Stomach (tissue), 8 donors: ENCODE measurements at regions not wholly inside any gene's neighbourhood (a gene's known extent, or its start where the extent isn't known, plus 50 kb on each side); places are given as distances from the start of the nearest gene placed in this dataset.
A peak's percentile ranks its signal among the peaks of the same experiment; 100 is the strongest.

Source experiments
- DNase-seq, 2 donors: peaks; one replicate each; pipeline versions ENCODE4 v3.0.0 to v3.0.0-alpha.2; 2013 to 2019
- H3K27ac ChIP-seq, 5 donors: fragments of 200-600 bp in 4 of 5; sonication (generic) in 4 of 5; one replicate each; pipeline ENCODE4 v1.5.1; 2013 to 2019; ENCODE audit warnings: mild to moderate bottlenecking in 1 of 5, moderate library complexity in 1 of 5
- H3K27me3 ChIP-seq, 3 donors: fragments of 200-600 bp; sonication (generic); one replicate each; pipeline ENCODE4 v1.5.1; 2017 to 2019; ENCODE audit warnings: mixed run types in 1 of 3
- H3K36me3 ChIP-seq, 4 donors: fragments of 200-600 bp; sonication (generic); 1 replicate in 3 of 4; 2 replicates in 1 of 4; pipeline ENCODE4 v1.5.1; 2016 to 2019
- H3K4me1 ChIP-seq, 4 donors: fragments of 200-600 bp; sonication (generic); one replicate each; pipeline ENCODE4 v1.5.1; 2016 to 2019
- H3K4me3 ChIP-seq, 4 donors: fragments of 200-600 bp; sonication (generic) in 3 of 4; one replicate each; pipeline ENCODE4 v1.5.1; 2016 to 2019; ENCODE audit warnings: mild to moderate bottlenecking in 1 of 4
- H3K9me3 ChIP-seq, 4 donors: fragments of 200-600 bp; sonication (generic); one replicate each; pipeline ENCODE4 v1.5.1; 2016 to 2019
- CTCF ChIP-seq, 7 experiments: fragments of 450-650 bp in 4 of 7; fragments of 200-600 bp in 3 of 7; sonication (generic) in 3 of 7; IDR thresholded peaks; one replicate each; pipeline ENCODE4 v1.5.1; 2016 to 2019; ENCODE audit warnings: antibody characterized with exemption in 7 of 7, control low read depth in 2 of 7, mild to moderate bottlenecking in 1 of 7
- EP300 ChIP-seq: sonication (generic); formaldehyde crosslinking; IDR thresholded peaks from one replicate; pipeline ENCODE4 v1.6.1; 2017; ENCODE audit warnings: antibody characterized with exemption
- POLR2A ChIP-seq, 4 donors: fragments of 450-650 bp; IDR thresholded peaks; one replicate each; pipeline ENCODE4 v1.6.1; 2016; ENCODE audit warnings: antibody characterized with exemption in 4 of 4, control low read depth in 2 of 4, mild to moderate bottlenecking in 1 of 4, moderate library complexity in 1 of 4
- POLR2AphosphoS5 ChIP-seq, 3 donors: sonication (generic); formaldehyde crosslinking; IDR thresholded peaks; one replicate each; pipeline ENCODE4 v1.6.1; 2016; ENCODE audit warnings: antibody characterized with exemption in 3 of 3
- WGBS, 5 donors: extraction: QIAGEN DNeasy Blood & Tissue Kit in 3 of 5; methylation state at CpG; one replicate each; pipeline versions ENCODE4 v1.1.5 to v1.1.7; 2013 to 2018; 5-methylcytosine and 5-hydroxymethylcytosine counted together
- intact Hi-C: fragments of 100-400 bp; cut with DNase I; formaldehyde crosslinking; loops from one replicate; pipeline ENCODE4 v1.15.1; 2023; ENCODE audit warnings: low total_unique reads
- donor health status: healthy with polysubstance abuse.
- donor health status: Bipolar disorder and iron deficiency.
- donor health status: healthy.

- Histone ChIP-seq H3K27ac (no peak overlapping the region), H3K4me1 (no peaks in the 10 kb centered on the region), H3K9me3 (peaks cover 0 to 45% (median 9%) of the 10 kb centered on the region in 4 donors), H3K27me3 (no peaks in the 10 kb centered on the region), H3K4me3 (no peak overlapping the region), H3K36me3 (no peaks in the 10 kb centered on the region)
- 83 to 90% (median 86%) methylated on average over 5 of the region's 5 CpGs for WGBS, 5 donors
- intact Hi-C loops: no loop called here
- no peak for DNase-seq
- no peak for TF ChIP-seq EP300
- TF ChIP-seq POLR2AphosphoS5 (IDR thresholded peaks at IDR 0.05): no peak
- TF ChIP-seq POLR2A (IDR thresholded peaks at IDR 0.05): no peak
- no peak for TF ChIP-seq CTCF (IDR thresholded peaks at IDR 0.05)
Measured at GRCh38 chr13:65756071-65756671, 1474.0 kb downstream of the PCDH9 start.

GRCh38 chr13:65748227-65748626 lies 1481.9 kb downstream of the PCDH9 start:
- WGBS, 5 donors: 95 to 96% (median 96%) methylated on average over 18 to 19 of the region's 19 CpGs
- H3K4me3 ChIP-seq: no peak overlapping the region
- intact Hi-C loops: no loop called here
- no peak for DNase-seq
- no peaks in the 10 kb centered on the region for H3K36me3 ChIP-seq
- no peak overlapping the region for H3K27ac ChIP-seq
- H3K27me3 ChIP-seq: no peaks in the 10 kb centered on the region
- H3K4me1 ChIP-seq: no peaks in the 10 kb centered on the region
- TF ChIP-seq EP300 (no peak), CTCF (IDR thresholded peaks at IDR 0.05) (no peak), POLR2AphosphoS5 (IDR thresholded peaks at IDR 0.05) (no peak), POLR2A (IDR thresholded peaks at IDR 0.05) (no peak)
- peaks cover 0 to 5% (median 0%) of the 10 kb centered on the region in 4 donors for H3K9me3 ChIP-seq

GRCh38 chr13:65746406-65746921 lies 1483.7 kb downstream of the PCDH9 start:
- no peak overlapping the region for H3K27ac ChIP-seq
- 81 to 86% (median 83%) methylated on average over 4 of the region's 4 CpGs for WGBS, 5 donors
- no peak for DNase-seq
- TF ChIP-seq POLR2A (IDR thresholded peaks at IDR 0.05) (no peak), POLR2AphosphoS5 (IDR thresholded peaks at IDR 0.05) (no peak), EP300 (no peak), CTCF (IDR thresholded peaks at IDR 0.05) (no peak)
- H3K4me3 ChIP-seq: no peak overlapping the region
- intact Hi-C loops: no loop called here
- no peaks in the 10 kb centered on the region for H3K36me3 ChIP-seq
- H3K27me3 ChIP-seq: no peaks in the 10 kb centered on the region
- no peaks in the 10 kb centered on the region for H3K4me1 ChIP-seq
- H3K9me3 ChIP-seq: peaks cover 0 to 5% (median 0%) of the 10 kb centered on the region in 4 donors

GRCh38 chr13:65744836-65745235 lies 1485.3 kb downstream of the PCDH9 start:
- DNase-seq: peak in 1 of 2 donors; percentile 52
- H3K4me3 ChIP-seq: no peak overlapping the region
- intact Hi-C loops: no loop called here
- no peak for TF ChIP-seq POLR2AphosphoS5 (IDR thresholded peaks at IDR 0.05)
- TF ChIP-seq CTCF (IDR thresholded peaks at IDR 0.05): no peak
- no peak for TF ChIP-seq EP300
- no peak for TF ChIP-seq POLR2A (IDR thresholded peaks at IDR 0.05)
- no peaks in the 10 kb centered on the region for H3K36me3 ChIP-seq
- H3K27me3 ChIP-seq: no peaks in the 10 kb centered on the region
- H3K9me3 ChIP-seq: peaks cover 0 to 5% (median 0%) of the 10 kb centered on the region in 4 donors
- 31 to 55% (median 48%) methylated on average over 2 of the region's 2 CpGs for WGBS, 5 donors
- H3K4me1 ChIP-seq: no peaks in the 10 kb centered on the region
- H3K27ac ChIP-seq: no peak overlapping the region
